ENCODE measurements at regions not wholly inside any gene's neighbourhood (a gene's known extent, or its start where the extent isn't known, plus 50 kb on each side); places are given as distances from the start of the nearest gene placed in this dataset.
"Not testable (repeated sequence)": the region's sequence is repeated elsewhere in the genome, so short reads cannot be mapped to it uniquely, and the experiment has no call there.

DNA sequence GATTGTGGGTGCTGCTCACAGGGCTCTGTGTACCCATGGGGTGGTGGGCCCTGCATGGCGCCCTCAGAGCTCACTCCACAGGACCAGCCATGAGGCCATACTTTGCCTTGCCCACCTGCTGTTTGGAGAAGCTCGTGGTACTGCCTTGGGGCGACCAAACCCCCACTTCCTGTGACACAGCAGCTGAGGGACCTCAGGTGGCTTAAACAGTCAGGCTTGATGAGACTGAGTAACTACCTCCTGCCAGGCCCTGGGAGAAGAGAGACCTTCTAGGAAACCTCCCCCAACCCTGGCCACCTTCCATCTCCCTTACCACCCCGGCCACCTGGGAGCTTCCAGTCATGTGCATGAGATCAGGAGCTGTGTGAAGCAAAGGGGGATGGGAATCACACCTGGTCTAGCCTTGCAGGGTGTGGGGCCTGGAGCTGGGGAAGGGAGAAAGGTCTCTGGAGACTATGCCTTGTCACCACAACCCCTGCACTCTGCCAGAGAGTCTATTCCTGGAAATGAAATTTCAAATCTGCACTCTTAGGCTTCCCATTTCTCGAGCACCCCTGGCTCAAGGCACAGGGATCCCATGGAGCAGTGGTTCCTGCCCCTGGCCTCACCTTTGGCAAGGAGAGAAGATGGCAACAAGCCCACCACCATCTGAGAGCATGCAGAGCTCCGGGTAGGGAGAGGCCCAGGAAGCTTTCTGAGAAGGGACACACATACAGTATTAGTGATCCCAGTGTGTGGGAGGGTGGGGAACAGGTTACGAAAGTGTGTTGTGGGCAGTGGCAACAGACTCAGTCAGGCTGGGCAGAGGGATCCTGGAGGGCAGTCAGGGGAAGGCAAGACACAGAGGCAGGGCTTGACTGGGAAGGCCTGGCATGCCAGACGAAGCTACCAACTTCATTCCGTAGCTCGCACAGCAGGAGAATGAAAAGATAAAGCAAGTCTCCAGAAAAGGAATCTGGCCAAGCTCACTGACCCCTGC lies 125.0 kb downstream of the URI1 start:
- no peak for DNase-seq (ENCODE audit: low read depth in 3 of 3, low spot score in 2 of 3)

DNA sequence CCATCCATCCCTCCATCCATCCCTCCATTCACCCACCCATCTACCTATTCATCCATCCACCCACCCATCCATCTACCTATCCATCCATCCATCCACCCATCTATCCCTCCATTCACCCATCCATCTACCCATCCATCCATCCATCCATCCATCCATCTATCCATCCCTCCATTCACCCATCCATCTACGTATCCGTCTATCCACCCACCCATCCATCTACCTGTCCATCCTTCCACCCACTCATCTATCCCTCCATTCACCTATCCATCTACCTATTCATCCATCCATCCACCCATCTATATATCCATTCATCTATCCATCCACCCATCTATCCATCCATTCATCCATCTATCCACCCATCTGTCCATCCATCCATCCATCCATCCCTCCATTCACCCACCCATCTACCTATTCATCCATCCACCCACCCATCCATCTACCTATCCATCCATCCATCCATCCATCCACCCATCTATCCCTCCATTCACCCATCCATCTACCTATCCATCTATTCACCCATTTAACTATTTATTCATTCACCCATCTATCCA lies 126.0 kb downstream of the URI1 start:
- DNase-seq (ENCODE audit: low read depth in 3 of 3, low spot score in 2 of 3), result not testable (repeated sequence)

DNA sequence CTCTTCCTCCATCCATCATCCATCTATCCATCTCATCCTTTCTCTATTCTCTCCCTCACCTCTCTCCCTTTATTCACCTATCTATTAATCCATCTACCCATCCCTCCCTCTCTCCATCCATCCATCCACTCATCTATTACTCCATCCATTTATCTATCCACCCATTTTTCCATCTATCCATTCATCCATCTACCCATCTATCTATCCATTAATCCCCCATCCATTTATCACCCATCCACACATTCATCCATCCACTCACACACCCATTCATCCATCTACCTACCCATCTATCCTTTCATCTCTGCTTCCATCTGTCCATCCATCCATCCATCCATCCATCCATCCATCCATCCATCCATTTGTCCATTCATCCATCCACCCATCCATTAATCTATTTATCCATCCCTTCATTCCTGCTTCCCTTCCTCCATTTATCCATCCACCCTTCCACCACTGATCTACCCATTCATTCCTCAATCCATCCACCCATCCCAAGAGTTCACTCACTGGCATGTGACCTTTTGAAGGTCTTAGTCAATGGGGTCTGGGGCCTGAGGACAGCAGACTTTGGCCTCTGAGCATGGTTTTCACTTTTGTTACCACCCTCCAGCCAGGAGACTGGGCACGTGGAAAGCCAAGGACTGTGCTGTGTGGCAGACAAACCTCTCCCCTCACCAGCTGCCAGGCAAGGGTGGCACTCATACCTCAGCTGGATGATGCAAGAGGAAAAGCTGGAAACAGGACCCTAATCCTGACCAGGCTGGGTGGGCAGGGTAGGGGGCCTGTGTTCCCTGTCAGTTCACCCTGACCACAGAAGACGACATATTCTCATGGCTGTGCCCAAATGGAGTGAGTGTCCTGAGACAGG lies 126.7 kb downstream of the URI1 start:
- DNase-seq (ENCODE audit: low read depth in 3 of 3, low spot score in 2 of 3), result no peak

DNA sequence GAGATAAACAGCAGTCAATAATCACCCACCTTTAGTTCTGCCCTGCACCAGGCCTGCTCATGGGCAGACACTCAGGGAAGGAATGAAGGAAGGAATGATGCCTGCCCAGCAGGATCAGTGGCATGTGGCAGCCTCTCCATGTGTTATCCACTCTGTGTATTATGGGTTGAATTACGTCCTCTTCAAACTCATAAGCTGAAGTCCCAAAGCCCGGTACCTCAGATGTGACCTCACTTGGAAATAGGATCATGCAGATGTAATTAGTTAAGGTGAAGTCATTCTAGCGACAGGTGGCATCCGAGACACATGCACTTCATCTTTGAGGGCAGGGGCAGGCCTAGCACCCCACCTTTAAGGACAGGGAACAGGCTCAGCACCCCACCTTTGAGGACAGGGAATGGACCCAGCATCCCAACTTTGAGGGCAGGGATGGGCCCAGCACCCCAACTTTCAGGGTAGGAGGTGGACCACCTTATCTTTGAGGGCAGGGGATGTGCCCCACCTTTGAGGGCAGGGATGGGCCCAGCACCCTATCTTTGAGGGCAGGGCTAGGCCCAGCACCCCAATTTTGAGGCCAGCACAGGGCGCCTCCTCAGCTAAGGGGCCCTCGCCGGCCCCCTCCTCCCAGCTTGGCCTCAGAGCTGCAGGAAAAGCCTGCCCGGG lies 127.6 kb downstream of the URI1 start:
- DNase-seq (ENCODE audit: low read depth in 3 of 3, low spot score in 2 of 3), result no peak

DNA sequence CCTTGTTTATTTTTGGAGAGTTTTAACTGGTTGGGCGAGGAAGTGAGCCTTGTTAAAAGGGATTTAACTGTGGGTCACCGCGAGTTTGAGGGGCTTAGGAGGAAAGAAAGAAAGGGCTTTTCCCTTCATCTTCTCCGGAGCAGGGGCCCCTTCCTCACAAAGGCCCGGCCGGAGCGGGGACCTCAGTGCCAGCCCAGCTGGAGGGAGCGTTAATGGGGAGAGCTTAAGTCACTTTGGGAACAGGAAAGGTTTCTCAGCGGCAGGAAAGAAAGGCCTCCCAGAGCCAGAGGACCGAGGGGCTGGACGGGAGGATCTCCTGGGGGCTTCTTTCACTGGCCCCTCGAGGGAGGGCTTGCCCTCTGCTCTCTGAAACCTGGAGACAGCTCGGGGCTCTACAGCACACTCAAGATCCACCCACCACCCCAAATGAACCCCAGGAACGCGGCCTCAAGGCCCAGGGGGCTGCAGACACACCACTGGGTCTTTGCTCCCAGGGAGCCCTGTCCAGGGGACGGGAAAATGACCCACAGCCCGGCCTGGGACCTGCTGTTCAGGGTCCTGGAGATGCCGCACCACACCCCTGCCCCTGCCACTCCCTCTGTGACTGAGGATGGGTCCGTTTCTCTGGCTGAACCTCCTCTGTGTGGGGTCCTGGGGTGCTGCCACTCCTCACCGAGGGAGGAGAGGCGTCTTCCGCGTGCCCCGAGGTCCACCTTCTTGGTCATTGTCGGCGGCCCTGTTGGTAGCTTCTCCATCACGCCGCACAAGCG lies 128.3 kb downstream of the URI1 start:
- DNase-seq (ENCODE audit: low read depth in 3 of 3, low spot score in 2 of 3), result no peak

DNA sequence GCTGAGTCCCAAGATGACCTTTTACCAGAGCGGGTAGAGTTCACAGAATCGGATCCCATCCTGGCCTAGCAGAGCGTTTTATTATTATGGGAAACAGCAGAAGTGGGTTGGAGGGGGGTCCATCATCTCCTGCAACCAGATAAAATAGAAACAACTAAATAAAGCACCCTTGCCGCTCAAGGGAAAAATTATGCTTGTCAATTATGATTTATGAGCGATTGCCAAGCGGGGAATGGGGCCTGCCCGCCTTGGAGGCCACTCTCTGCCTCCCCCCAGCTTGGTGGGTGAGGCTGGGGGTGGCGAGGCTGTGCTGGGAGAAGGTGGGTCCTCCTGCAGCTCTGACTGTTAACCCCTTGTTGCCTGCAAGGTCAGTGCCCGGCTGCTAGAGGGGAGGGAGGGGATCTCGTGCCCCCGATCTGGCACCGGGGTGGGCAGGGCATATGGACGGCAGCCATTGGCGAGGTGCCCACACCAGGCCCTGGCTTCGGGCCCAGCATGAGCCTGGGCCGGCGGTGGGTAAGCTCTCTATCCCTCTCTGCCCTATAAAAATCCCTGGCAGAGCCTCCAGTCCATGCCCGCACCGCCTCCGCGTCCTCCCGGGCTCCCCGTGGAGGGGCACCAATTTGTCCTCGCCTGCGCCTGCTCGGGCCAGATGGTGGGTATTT lies 129.1 kb downstream of the URI1 start:
- no peak for DNase-seq (ENCODE audit: low read depth in 3 of 3, low spot score in 2 of 3)

- no peak for DNase-seq (ENCODE audit: low read depth in 3 of 3, low spot score in 2 of 3)
These were observed 129.8 kb downstream of the URI1 start for GRCh38 chr19:30071871-30072270.

- no peak for DNase-seq (ENCODE audit: low read depth in 3 of 3, low spot score in 2 of 3)
These were observed 131.3 kb downstream of the URI1 start for GRCh38 chr19:30073152-30074000.

DNA sequence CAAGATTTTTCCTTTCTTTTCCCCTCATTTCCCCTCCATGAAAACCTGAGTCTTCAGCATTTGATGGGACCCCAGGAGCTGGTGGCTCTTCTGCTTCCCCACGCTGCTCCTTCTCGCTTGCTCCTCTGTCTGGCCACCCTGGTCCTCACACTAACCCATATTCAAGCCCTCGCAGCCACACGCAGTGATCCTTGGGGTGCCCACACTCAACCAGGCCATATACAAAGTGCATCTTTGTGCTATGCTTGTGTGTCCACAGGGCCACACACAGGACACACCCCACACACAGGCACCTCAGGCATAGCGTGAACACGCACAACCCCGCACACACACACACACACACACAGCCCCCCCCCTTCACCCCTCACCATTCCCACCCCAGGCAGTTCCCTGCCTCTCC lies 132.1 kb downstream of the URI1 start:
- DNase-seq (ENCODE audit: low read depth in 3 of 3, low spot score in 2 of 3), result no peak

- no peak for DNase-seq (ENCODE audit: low read depth in 3 of 3, low spot score in 2 of 3)
These were observed 133.0 kb downstream of the URI1 start for GRCh38 chr19:30074741-30075715.

DNA sequence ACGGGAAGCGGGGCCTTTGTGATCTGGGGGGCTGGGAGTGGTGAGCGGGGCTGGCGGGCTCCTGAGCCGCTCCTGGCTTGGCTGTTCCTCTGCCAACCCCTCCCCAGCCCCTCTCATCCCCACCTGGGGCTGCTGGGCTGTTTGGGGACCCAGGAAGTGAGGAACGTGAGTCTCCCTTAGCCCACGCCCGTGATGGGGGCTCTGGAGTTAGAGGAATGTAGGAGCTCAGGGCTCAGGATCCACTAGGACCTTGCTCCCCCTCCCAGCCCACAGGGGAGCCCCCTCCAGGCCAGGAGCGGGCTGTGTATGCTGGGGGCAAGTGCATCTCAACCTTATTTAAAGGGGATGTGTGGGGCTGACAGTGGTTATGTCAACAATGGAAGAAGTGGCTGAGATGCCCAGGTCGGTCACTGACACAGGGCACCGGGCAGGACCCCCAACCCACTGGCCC lies 134.1 kb downstream of the URI1 start:
- no peak for DNase-seq (ENCODE audit: low read depth in 3 of 3, low spot score in 2 of 3)

GRCh38 chr19:30076751-30077670 lies 135.0 kb downstream of the URI1 start:
- no peak for DNase-seq (ENCODE audit: low read depth in 3 of 3, low spot score in 2 of 3)

- no peak for DNase-seq (ENCODE audit: low read depth in 3 of 3, low spot score in 2 of 3)
These were observed 135.9 kb downstream of the URI1 start for GRCh38 chr19:30077851-30078355.

DNA sequence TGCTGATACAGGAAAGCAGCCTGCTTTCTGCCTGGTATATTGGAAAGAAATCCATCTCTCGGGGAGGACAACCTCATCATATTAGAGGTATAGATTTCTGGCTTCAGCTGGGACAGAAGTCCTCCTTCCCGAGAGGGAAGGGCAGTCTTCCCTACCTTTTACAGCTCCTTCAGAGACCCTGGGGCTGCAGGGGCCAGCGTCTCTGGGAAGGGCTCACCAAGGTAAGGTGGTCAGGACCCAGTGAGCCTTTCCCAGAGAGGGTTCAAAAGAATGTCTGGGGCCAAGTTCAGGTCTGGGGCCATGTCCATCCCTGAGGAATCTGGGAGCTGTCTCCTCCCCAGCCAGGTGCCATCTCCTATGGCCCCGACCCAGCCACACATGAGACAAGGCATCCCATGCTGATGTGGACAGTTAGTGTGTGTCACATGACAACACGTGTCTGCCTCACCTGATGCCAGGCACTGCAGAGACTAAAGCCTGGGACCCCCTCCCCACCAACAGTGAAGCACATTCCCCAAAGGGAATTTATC lies 136.4 kb downstream of the URI1 start:
- DNase-seq (ENCODE audit: low read depth in 3 of 3, low spot score in 2 of 3), result no peak

DNA sequence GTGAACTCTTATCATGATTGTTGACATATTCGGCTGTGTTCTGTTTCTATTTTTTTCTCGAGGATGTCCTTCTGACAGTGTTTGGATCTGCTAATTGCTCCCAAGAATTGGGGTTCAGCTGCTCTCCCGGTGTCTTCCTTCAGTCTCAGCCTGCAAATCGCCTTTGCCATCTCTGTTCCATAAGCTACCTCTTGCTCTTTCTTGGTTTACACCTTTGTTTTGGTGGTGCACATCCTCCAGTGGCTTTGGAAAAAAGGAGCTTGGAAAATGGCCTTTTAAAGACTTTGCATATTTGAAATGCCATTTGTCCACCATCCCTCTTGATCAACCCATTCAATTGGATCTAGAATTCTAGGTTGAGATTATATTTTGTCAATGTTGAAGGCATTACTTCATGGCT lies 137.2 kb downstream of the URI1 start:
- no peak for DNase-seq (ENCODE audit: low read depth in 3 of 3, low spot score in 2 of 3)

DNA sequence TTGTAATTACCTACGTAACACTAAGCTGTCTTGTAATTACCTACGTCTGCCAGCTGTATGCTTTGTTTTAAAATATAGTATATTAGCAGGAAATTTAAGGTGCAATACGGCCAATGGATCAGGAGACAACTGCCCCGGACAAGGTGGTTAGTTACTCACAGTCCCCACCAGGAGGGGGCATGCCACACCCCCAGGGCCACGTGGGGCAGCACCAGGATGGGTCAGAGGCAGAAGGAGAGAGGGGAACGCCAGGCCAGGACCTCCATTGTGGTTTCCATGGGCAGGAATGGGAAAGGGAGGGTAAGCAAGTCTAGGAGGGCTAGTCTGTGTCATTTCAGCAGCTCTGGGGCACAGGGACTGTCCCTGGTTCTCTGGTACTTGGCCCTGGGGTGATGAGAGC lies 140.1 kb downstream of the URI1 start:
- no peak for DNase-seq (ENCODE audit: low read depth in 3 of 3, low spot score in 2 of 3)
